ENCODE measurements at regions not wholly inside any gene's neighbourhood (a gene's known extent, or its start where the extent isn't known, plus 50 kb on each side); places are given as distances from the start of the nearest gene placed in this dataset.

GRCh38 chr13:71055047-71055446 lies 812.0 kb downstream of the DACH1 start:
- H3K27ac ChIP-seq (ENCODE audit: insufficient read depth, low read depth, low read length), result no peak overlapping the region
- H3K4me3 ChIP-seq (replicated peaks in 1 of 3; ENCODE audit: insufficient read depth in 1 of 3, low read depth in 1 of 3, low read length in 3 of 3), result no peak overlapping the region
- no peak overlapping the region for H3K4me2 ChIP-seq (ENCODE audit: insufficient read depth, low read length)
- H3K9me1 ChIP-seq (replicated peaks; ENCODE audit: control insufficient read depth, extremely low read depth, insufficient read depth, low read length), result no peaks in the 10 kb centered on the region
- TF ChIP-seq POLR2AphosphoS5 (IDR thresholded peaks at IDR 0.05; ENCODE audit: insufficient read depth, low read depth, low read length) (no peak), FOS (IDR thresholded peaks at IDR 0.05; ENCODE audit: borderline replicate concordance, insufficient read depth, low read length) (no peak), MAX (IDR thresholded peaks at IDR 0.05; ENCODE audit: insufficient read depth, insufficient read length) (no peak), MYC (IDR thresholded peaks at IDR 0.05; ENCODE audit: low read depth, low read length) (no peak)
- no TSS peak for BruUV-seq (replicated peaks)
- FAIRE-seq, result no peak
- ChIA-PET CTCF (no interaction called here), POLR2A (no interaction called here)
- no peaks in the 10 kb centered on the region for H3K9me3 ChIP-seq (replicated peaks; ENCODE audit: control insufficient read depth, insufficient read depth, low read length)
- no peaks in the 10 kb centered on the region for H3K79me2 ChIP-seq (ENCODE audit: control insufficient read depth, insufficient read depth, low read length)
- H3K27me3 ChIP-seq (ENCODE audit: control insufficient read depth in 2 of 2, insufficient read depth in 2 of 2, low read length in 2 of 2), result no peaks in the 10 kb centered on the region
- no peaks in the 10 kb centered on the region for H4K20me1 ChIP-seq (replicated peaks; ENCODE audit: control insufficient read depth, extremely low read depth, insufficient read depth, low read length)
- no peaks in the 10 kb centered on the region for H3K4me1 ChIP-seq (ENCODE audit: control insufficient read depth, extremely low read depth, insufficient read depth, low read length)
- dilution Hi-C loops (cut with MboI; ENCODE audit: extremely low pct_ligation_motif_present, low sequenced_read_pairs), result no loop called here
- intact Hi-C loops (cut with micrococcal nuclease), result no loop called here
- DNase-seq (ENCODE audit: low read depth, low spot score), result no peak
- no peak overlapping the region for H3K9ac ChIP-seq (replicated peaks; ENCODE audit: extremely low read depth, insufficient read depth, low read length)
- H2AFZ ChIP-seq (ENCODE audit: low read depth, low read length), result no peak overlapping the region
- H3K36me3 ChIP-seq (ENCODE audit: control insufficient read depth in 2 of 2, extremely low read depth in 1 of 2, insufficient read depth in 2 of 2, low read length in 2 of 2), result no peaks in the 10 kb centered on the region

- BruUV-seq (replicated peaks), result no TSS peak
- Histone ChIP-seq H3K9me3 (replicated peaks; ENCODE audit: control insufficient read depth, insufficient read depth, low read length) (no peaks in the 10 kb centered on the region), H3K9ac (replicated peaks; ENCODE audit: extremely low read depth, insufficient read depth, low read length) (no peak overlapping the region), H3K79me2 (ENCODE audit: control insufficient read depth, insufficient read depth, low read length) (no peaks in the 10 kb centered on the region), H3K27me3 (ENCODE audit: control insufficient read depth in 2 of 2, insufficient read depth in 2 of 2, low read length in 2 of 2) (no peaks in the 10 kb centered on the region), H3K9me1 (replicated peaks; ENCODE audit: control insufficient read depth, extremely low read depth, insufficient read depth, low read length) (no peaks in the 10 kb centered on the region), H3K4me3 (replicated peaks in 1 of 3; ENCODE audit: insufficient read depth in 1 of 3, low read depth in 1 of 3, low read length in 3 of 3) (no peak overlapping the region), H2AFZ (ENCODE audit: low read depth, low read length) (no peak overlapping the region), H3K27ac (ENCODE audit: insufficient read depth, low read depth, low read length) (no peak overlapping the region), H3K4me1 (ENCODE audit: control insufficient read depth, extremely low read depth, insufficient read depth, low read length) (no peaks in the 10 kb centered on the region), H3K4me2 (ENCODE audit: insufficient read depth, low read length) (no peak overlapping the region), H3K36me3 (ENCODE audit: control insufficient read depth in 2 of 2, extremely low read depth in 1 of 2, insufficient read depth in 2 of 2, low read length in 2 of 2) (no peaks in the 10 kb centered on the region), H4K20me1 (replicated peaks; ENCODE audit: control insufficient read depth, extremely low read depth, insufficient read depth, low read length) (no peaks in the 10 kb centered on the region)
- DNase-seq (ENCODE audit: low read depth, low spot score), result no peak
- dilution Hi-C loops (cut with MboI; ENCODE audit: extremely low pct_ligation_motif_present, low sequenced_read_pairs) (no loop called here), intact Hi-C loops (cut with micrococcal nuclease) (no loop called here)
- TF ChIP-seq GATA2 (IDR thresholded peaks at IDR 0.05; ENCODE audit: insufficient read depth, insufficient read length, low read depth, low read length) (no peak), POLR2A (IDR thresholded peaks at IDR 0.05; ENCODE audit: low read depth, low read length) (no peak), JUN (IDR thresholded peaks at IDR 0.05; ENCODE audit: borderline replicate concordance, insufficient read depth, insufficient read length, low read depth) (no peak), MAX (IDR thresholded peaks at IDR 0.05; ENCODE audit: insufficient read depth, insufficient read length) (no peak), CTCF (IDR thresholded peaks at IDR 0.05; ENCODE audit: extremely low read depth in 1 of 2, insufficient read depth in 1 of 2, low read depth in 1 of 2, low read length in 2 of 2) (no peak), POLR2AphosphoS5 (IDR thresholded peaks at IDR 0.05; ENCODE audit: insufficient read depth, low read depth, low read length) (no peak), EZH2 (IDR thresholded peaks at IDR 0.05; ENCODE audit: borderline replicate concordance, low read depth, low read length, severe bottlenecking) (no peak), MYC (IDR thresholded peaks at IDR 0.05; ENCODE audit: low read depth, low read length) (no peak), FOS (IDR thresholded peaks at IDR 0.05; ENCODE audit: borderline replicate concordance, insufficient read depth, low read length) (no peak)
- FAIRE-seq, result no peak
- ChIA-PET CTCF (no interaction called here), POLR2A (no interaction called here)
Measured at GRCh38 chr13:71054358-71054757, 812.6 kb downstream of the DACH1 start.
